Body of pancreas (tissue), 4 donors: ENCODE measurements at regions not wholly inside any gene's neighbourhood (a gene's known extent, or its start where the extent isn't known, plus 50 kb on each side); places are given as distances from the start of the nearest gene placed in this dataset.

Source experiments
- ATAC-seq: fragments of 150-250 bp; one replicate; pipeline ENCODE4 v1.9.1; 2016
- DNase-seq, 4 donors: peaks; one replicate each; pipeline ENCODE4 v3.0.0-alpha.2; 2019
- H3K27ac ChIP-seq, 4 donors: fragments of 200-600 bp; sonication (generic); 1 replicate in 3 of 4; 2 replicates in 1 of 4; pipeline versions ENCODE4 v1.5.1 to v1.6.1; 2016 to 2019; ENCODE audit warnings: mild to moderate bottlenecking in 1 of 4, mixed read lengths in 1 of 4, moderate library complexity in 1 of 4
- H3K27me3 ChIP-seq, 2 donors: fragments of 200-600 bp; sonication (generic); one replicate each; pipeline ENCODE4 v1.6.0; 2016; ENCODE audit warnings: mild to moderate bottlenecking in 1 of 2
- H3K36me3 ChIP-seq, 2 donors: fragments of 200-600 bp; sonication (generic); replicated peaks in 1 of 2; 2 replicates each; pipeline ENCODE4 v1.5.1; 2016; ENCODE audit warnings: low read depth in 2 of 2; ENCODE audit not compliant: insufficient read depth in 1 of 2
- H3K4me1 ChIP-seq: fragments of 200-600 bp; sonication (generic); one replicate; pipeline ENCODE4 v1.6.0; 2016
- H3K4me3 ChIP-seq, 2 donors: fragments of 200-600 bp; sonication (generic); 1 replicate in 1 of 2; 2 replicates in 1 of 2; pipeline ENCODE4 v1.5.1; 2016 to 2019
- H3K9me3 ChIP-seq, 3 donors: fragments of 200-600 bp; sonication (generic); 1 replicate in 2 of 3; 2 replicates in 1 of 3; pipeline ENCODE4 v1.5.1; 2016
- CTCF ChIP-seq, 7 experiments: fragments of 450-650 bp in 4 of 7; fragments of 200-600 bp in 3 of 7; sonication (generic) in 3 of 7; IDR thresholded peaks; one replicate each; pipeline ENCODE4 v1.5.1; 2016 to 2019; ENCODE audit warnings: antibody characterized with exemption in 7 of 7
- POLR2A ChIP-seq, 3 donors: fragments of 450-650 bp; IDR thresholded peaks; one replicate each; pipeline ENCODE4 v1.6.1; 2016; ENCODE audit warnings: antibody characterized with exemption in 3 of 3, mild to moderate bottlenecking in 2 of 3
- WGBS, 2 donors: methylation state at CpG; one replicate each; pipeline ENCODE4 v1.1.5; 2017; 5-methylcytosine and 5-hydroxymethylcytosine counted together
- intact Hi-C: fragments of 100-400 bp; cut with DNase I; formaldehyde crosslinking; loops from one replicate; pipeline ENCODE4 v1.15.1; 2023

GRCh38 chr6:2378046-2378657 lies 132.7 kb upstream of the GMDS start:
- Histone ChIP-seq H3K27me3 (no peaks in the 10 kb centered on the region), H3K9me3 (no peaks in the 10 kb centered on the region), H3K4me1 (no peaks in the 10 kb centered on the region), H3K4me3 (no peak overlapping the region), H3K27ac (no peak overlapping the region), H3K36me3 (no peaks in the 10 kb centered on the region)
- TF ChIP-seq POLR2A (IDR thresholded peaks at IDR 0.05) (no peak), CTCF (IDR thresholded peaks at IDR 0.05) (no peak)
- ATAC-seq (no peak), DNase-seq (no peak)
- intact Hi-C loops = no loop called here
- 64 to 68% methylated on average over 2 of the region's 2 CpGs for WGBS, 2 donors

DNA sequence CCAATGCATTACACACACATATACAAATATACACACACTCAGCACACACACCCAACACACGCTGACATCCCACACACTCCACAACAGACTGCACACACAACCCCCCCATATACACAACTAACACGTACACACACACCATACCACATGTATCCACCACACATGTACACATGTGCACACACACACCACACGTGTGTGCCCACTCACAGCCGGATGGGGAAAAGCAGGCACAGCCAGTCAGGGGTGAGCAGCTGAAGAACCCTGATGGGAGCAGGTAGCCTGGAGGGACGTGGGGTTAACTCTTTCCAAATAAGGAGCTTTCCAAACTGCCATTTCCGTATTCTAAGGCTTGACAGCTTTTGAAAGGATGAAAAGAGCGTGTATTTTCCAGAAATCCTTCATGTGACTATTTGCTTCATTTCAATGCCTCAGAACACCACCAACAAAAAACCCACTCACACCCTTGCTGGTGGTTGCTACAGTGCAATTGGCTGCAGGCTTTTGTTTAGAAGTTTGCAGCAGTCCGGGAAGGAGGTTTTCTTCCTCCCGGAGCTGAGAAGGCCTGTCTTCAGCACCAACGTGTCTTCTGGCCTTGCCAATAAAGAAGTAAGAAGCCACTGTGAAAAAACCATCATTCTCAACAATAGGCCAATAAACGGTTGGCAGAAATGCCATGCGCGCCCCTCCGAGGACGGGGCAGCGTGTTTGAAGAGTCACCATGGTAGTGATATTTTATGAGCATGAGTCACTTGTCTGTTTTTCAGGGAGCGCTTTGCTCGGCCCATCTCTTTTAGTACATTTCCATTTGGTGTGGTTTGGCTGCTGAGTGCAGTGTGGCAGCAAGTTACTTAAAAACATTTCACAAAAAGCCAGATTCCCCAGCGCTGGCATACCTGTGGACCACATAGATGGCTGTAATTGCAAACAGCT lies 131.3 kb upstream of the GMDS start:
- ATAC-seq (no peak), DNase-seq (no peak)
- Histone ChIP-seq H3K27ac (no peak overlapping the region), H3K36me3 (no peaks in the 10 kb centered on the region), H3K9me3 (no peaks in the 10 kb centered on the region), H3K4me3 (no peak overlapping the region), H3K4me1 (no peaks in the 10 kb centered on the region), H3K27me3 (no peaks in the 10 kb centered on the region)
- WGBS, 2 donors = 87 to 92% methylated on average over 19 of the region's 19 CpGs
- TF ChIP-seq POLR2A (IDR thresholded peaks at IDR 0.05) = no peak
- no peak for TF ChIP-seq CTCF (IDR thresholded peaks at IDR 0.05)
- intact Hi-C loops = no loop called here

DNA sequence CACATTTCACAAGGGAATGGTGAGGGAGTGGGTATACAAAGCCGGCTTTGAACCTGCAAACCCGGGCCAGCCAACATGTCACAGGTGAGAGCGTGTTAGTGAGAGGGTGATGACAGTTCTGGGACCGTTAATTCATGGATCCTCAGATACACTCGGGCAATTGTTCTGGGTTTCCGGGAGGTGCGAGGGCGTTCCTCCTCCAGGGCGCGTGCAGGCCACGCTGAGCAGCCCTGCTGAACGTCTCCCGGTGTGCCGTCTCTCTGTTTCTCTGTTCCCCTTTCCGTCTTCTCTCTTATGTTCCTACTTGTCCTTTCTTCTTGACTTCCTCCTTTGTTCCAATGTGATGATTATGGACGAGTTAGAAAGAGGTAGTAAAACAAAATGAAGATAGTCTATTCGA lies 130.0 kb upstream of the GMDS start:
- TF ChIP-seq POLR2A (IDR thresholded peaks at IDR 0.05) = no peak
- TF ChIP-seq CTCF (IDR thresholded peaks at IDR 0.05) = no peak
- DNase-seq (no peak), ATAC-seq (no peak)
- H3K27ac ChIP-seq = no peak overlapping the region
- no peaks in the 10 kb centered on the region for H3K27me3 ChIP-seq
- WGBS, 2 donors = 86 to 93% methylated on average over 17 of the region's 17 CpGs
- intact Hi-C loops = no loop called here
- no peak overlapping the region for H3K4me3 ChIP-seq
- H3K9me3 ChIP-seq = no peaks in the 10 kb centered on the region
- H3K4me1 ChIP-seq = no peaks in the 10 kb centered on the region
- H3K36me3 ChIP-seq = no peaks in the 10 kb centered on the region

DNA sequence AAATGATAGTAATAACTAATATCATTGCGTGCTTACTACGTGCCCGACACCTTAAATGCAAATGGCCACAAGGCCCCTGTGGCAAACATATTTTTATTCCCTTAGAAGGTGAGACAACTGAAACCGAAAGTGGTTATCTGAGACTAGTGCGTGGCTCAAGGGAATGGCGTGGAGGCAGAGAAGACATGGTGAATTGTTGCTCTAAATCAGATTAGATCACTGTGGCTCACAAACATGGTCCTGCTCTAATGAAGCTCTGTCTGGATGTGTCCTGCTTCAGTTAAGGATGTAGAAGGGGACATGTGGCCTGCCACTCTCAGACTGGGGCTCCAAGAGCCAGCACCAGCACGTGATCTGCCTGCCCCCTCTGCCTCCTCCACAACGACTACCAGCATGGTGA lies 124.2 kb upstream of the GMDS start:
- no peak overlapping the region for H3K4me3 ChIP-seq
- no peaks in the 10 kb centered on the region for H3K9me3 ChIP-seq
- H3K4me1 ChIP-seq = no peaks in the 10 kb centered on the region
- no peak overlapping the region for H3K27ac ChIP-seq
- DNase-seq (no peak), ATAC-seq (no peak)
- TF ChIP-seq CTCF (IDR thresholded peaks at IDR 0.05) (no peak), POLR2A (IDR thresholded peaks at IDR 0.05) (no peak)
- 92 to 96% methylated on average over 8 of the region's 8 CpGs for WGBS, 2 donors
- intact Hi-C loops = no loop called here
- H3K27me3 ChIP-seq = no peaks in the 10 kb centered on the region
- H3K36me3 ChIP-seq = no peaks in the 10 kb centered on the region
